CD4-positive, alpha-beta T cell (primary cell): ENCODE measurements at regions not wholly inside any gene's neighbourhood (a gene's known extent, or its start where the extent isn't known, plus 50 kb on each side); places are given as distances from the start of the nearest gene placed in this dataset.

Experiments
- ATAC-seq: fragments of 200-7000 bp; cut with Tn5 transposase; one replicate; pipeline ENCODE4 v1.10.0; 2022; ENCODE audit warnings: mild to moderate bottlenecking; ENCODE audit not compliant: poor library complexity
- CTCF ChIA-PET: fragments of 350-600 bp; sonication (Branson Sonifier 250); formaldehyde crosslinking; loops from one replicate; lab custom pipeline; 2021; ENCODE audit warnings: antibody characterized with exemption, inconsistent platforms; lab: Charles Lee
- POLR2A ChIA-PET: fragments of 350-600 bp; sonication (Branson Sonifier 250); formaldehyde crosslinking; loops from one replicate; lab custom pipeline; 2021; ENCODE audit warnings: antibody characterized with exemption, inconsistent platforms; lab: Charles Lee
- DNase-seq, 14 experiments: peaks; one replicate each; pipeline ENCODE4 v3.0.0-alpha.2; 2013 to 2020; ENCODE audit warnings: mixed read lengths in 2 of 14
- H3K27ac ChIP-seq, 2 donors: one replicate each; pipeline versions ENCODE4 v1.5.1 to v1.7.0; 2013; ENCODE audit warnings: low read length in 2 of 2, low read depth in 1 of 2, mild to moderate bottlenecking in 1 of 2
- H3K27me3 ChIP-seq, 2 experiments: 1 replicate in 1 of 2; 2 replicates in 1 of 2; pipeline versions ENCODE4 v1.6.1 to v1.7.0; 2013; ENCODE audit warnings: low read length in 2 of 2, control low read depth in 1 of 2, mild to moderate bottlenecking in 1 of 2, moderate library complexity in 1 of 2; ENCODE audit not compliant: insufficient read depth in 2 of 2, control insufficient read depth in 1 of 2
- H3K36me3 ChIP-seq: one replicate; pipeline ENCODE4 v1.6.1; 2013; ENCODE audit warnings: low read length, control low read depth; ENCODE audit not compliant: insufficient read depth
- H3K4me1 ChIP-seq: one replicate; pipeline ENCODE4 v1.6.1; 2013; ENCODE audit warnings: low read length, control low read depth; ENCODE audit not compliant: insufficient read depth
- H3K4me3 ChIP-seq: one replicate; pipeline ENCODE4 v1.5.1; 2013; ENCODE audit warnings: mild to moderate bottlenecking, low read length, moderate library complexity
- H3K9me3 ChIP-seq, 2 experiments: 1 replicate in 1 of 2; 2 replicates in 1 of 2; pipeline versions ENCODE4 v1.6.1 to v1.7.0; 2013; ENCODE audit warnings: low read length in 2 of 2, mild to moderate bottlenecking in 2 of 2, control low read depth in 1 of 2, moderate library complexity in 1 of 2; ENCODE audit not compliant: control insufficient read depth in 1 of 2, insufficient read depth in 1 of 2
- H3K27ac Mint-ChIP-seq: one replicate; pipeline ENCODE4 v1.8.0; 2020; ENCODE audit warnings: mixed read lengths
- H3K27me3 Mint-ChIP-seq: one replicate; pipeline ENCODE4 v1.8.0; 2021; ENCODE audit warnings: mixed read lengths
- H3K36me3 Mint-ChIP-seq: one replicate; pipeline ENCODE4 v1.8.0; 2021; ENCODE audit warnings: low read depth, mixed read lengths
- H3K4me1 Mint-ChIP-seq: one replicate; pipeline ENCODE4 v1.8.0; 2021; ENCODE audit warnings: low read depth, mixed read lengths
- H3K4me3 Mint-ChIP-seq: one replicate; pipeline ENCODE4 v1.8.0; 2020; ENCODE audit warnings: mild to moderate bottlenecking, mixed read lengths
- H3K9me3 Mint-ChIP-seq: one replicate; pipeline ENCODE4 v1.8.0; 2020; ENCODE audit warnings: mixed read lengths
- CTCF ChIP-seq: fragments of 200-600 bp; IDR thresholded peaks from one replicate; pipeline ENCODE4 v1.8.0; 2022; ENCODE audit warnings: antibody characterized with exemption, mild to moderate bottlenecking
- intact Hi-C, 2 experiments: fragments of 100-400 bp; cut with DNase I in 1 of 2; cut with micrococcal nuclease in 1 of 2; formaldehyde crosslinking; loops; one replicate each; pipeline versions ENCODE4 v1.15.1 to v1.9.0; 2023 to 2025; cut with DNase I, micrococcal nuclease

GRCh38 chr5:107284822-107285525 lies 385.8 kb downstream of the EFNA5 start:
- no peak for DNase-seq
- Histone ChIP-seq H3K27ac (no peak overlapping the region), H3K4me1 (no peaks in the 10 kb centered on the region), H3K27me3 (no peaks in the 10 kb centered on the region), H3K4me3 (no peak overlapping the region), H3K9me3 (no peaks in the 10 kb centered on the region), H3K36me3 (no peaks in the 10 kb centered on the region)
- Mint-ChIP-seq H3K4me3 (no peak overlapping the region), H3K27me3 (peaks cover 4% of the 10 kb centered on the region), H3K4me1 (no peaks in the 10 kb centered on the region), H3K36me3 (no peaks in the 10 kb centered on the region), H3K27ac (no peak overlapping the region), H3K9me3 (no peaks in the 10 kb centered on the region)
- intact Hi-C loops, result no loop called here
- ATAC-seq, result no peak
- CTCF ChIA-PET, result no interaction called here
- POLR2A ChIA-PET, result no interaction called here
- no peak for TF ChIP-seq CTCF

GRCh38 chr5:107282061-107282460 lies 388.7 kb downstream of the EFNA5 start:
- intact Hi-C loops, result no loop called here
- no peak overlapping the region for H3K27ac Mint-ChIP-seq

GRCh38 chr5:107278774-107279173 lies 392.0 kb downstream of the EFNA5 start:
- intact Hi-C loops, result no loop called here
- H3K4me3 ChIP-seq, result no peak overlapping the region
- H3K9me3 Mint-ChIP-seq, result no peaks in the 10 kb centered on the region
- ATAC-seq (no peak), DNase-seq (no peak)
- no peaks in the 10 kb centered on the region for H3K9me3 ChIP-seq
- H3K27me3 Mint-ChIP-seq, result no peaks in the 10 kb centered on the region
- no peaks in the 10 kb centered on the region for H3K36me3 ChIP-seq
- H3K27ac Mint-ChIP-seq, result no peak overlapping the region
- no peak overlapping the region for H3K4me3 Mint-ChIP-seq
- TF ChIP-seq CTCF, result no peak
- no peaks in the 10 kb centered on the region for H3K4me1 Mint-ChIP-seq
- ChIA-PET CTCF (no interaction called here), POLR2A (no interaction called here)
- no peak overlapping the region for H3K27ac ChIP-seq
- no peaks in the 10 kb centered on the region for H3K27me3 ChIP-seq
- no peaks in the 10 kb centered on the region for H3K36me3 Mint-ChIP-seq
- H3K4me1 ChIP-seq, result no peaks in the 10 kb centered on the region

More at GRCh38 chr5:107282061-107282460, 388.7 kb downstream of the EFNA5 start:
- Mint-ChIP-seq H3K4me3 (no peak overlapping the region), H3K9me3 (no peaks in the 10 kb centered on the region), H3K36me3 (no peaks in the 10 kb centered on the region), H3K4me1 (no peaks in the 10 kb centered on the region), H3K27me3 (no peaks in the 10 kb centered on the region)
- CTCF ChIA-PET, result no interaction called here
- Histone ChIP-seq H3K4me3 (no peak overlapping the region), H3K9me3 (no peaks in the 10 kb centered on the region), H3K4me1 (no peaks in the 10 kb centered on the region), H3K36me3 (no peaks in the 10 kb centered on the region), H3K27ac (no peak overlapping the region), H3K27me3 (no peaks in the 10 kb centered on the region)
- TF ChIP-seq CTCF, result no peak
- ATAC-seq (no peak), DNase-seq (no peak)
- POLR2A ChIA-PET, result no interaction called here
